ELF-1 (cell line): ENCODE measurements at regions not wholly inside any gene's neighbourhood (a gene's known extent, or its start where the extent isn't known, plus 50 kb on each side); places are given as distances from the start of the nearest gene placed in this dataset.
A peak's percentile ranks its signal among the peaks of the same experiment; 100 is the strongest.

Experiments used
- DNase-seq: peaks from one replicate; pipeline ENCODE4 v3.0.0-alpha.2; 2016; ENCODE audit warnings: low read depth, low spot score

DNA sequence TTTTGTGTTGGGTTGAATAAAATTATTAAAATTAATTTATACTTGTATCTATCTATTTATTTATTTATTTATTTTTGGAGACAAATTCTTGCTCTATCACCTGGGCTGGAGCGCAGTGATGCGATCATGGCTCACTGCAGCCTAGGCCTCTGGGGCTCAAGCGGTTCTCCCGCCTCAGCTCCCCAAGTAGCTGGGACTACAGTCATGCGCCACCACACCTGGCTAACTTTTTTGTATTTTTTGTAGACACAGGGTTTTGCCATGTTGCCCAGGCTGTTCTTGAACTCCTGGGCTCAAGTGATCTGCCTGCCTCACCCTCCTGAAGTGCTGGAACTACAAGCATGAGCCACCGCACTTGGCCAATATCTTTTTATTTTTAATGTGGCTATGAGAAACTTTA lies 134.7 kb upstream of the SPDL1 start:
- DNase-seq: no peak

- no peak for DNase-seq
Observed at GRCh38 chr5:169445191-169445590, 138.4 kb upstream of the SPDL1 start.

DNA sequence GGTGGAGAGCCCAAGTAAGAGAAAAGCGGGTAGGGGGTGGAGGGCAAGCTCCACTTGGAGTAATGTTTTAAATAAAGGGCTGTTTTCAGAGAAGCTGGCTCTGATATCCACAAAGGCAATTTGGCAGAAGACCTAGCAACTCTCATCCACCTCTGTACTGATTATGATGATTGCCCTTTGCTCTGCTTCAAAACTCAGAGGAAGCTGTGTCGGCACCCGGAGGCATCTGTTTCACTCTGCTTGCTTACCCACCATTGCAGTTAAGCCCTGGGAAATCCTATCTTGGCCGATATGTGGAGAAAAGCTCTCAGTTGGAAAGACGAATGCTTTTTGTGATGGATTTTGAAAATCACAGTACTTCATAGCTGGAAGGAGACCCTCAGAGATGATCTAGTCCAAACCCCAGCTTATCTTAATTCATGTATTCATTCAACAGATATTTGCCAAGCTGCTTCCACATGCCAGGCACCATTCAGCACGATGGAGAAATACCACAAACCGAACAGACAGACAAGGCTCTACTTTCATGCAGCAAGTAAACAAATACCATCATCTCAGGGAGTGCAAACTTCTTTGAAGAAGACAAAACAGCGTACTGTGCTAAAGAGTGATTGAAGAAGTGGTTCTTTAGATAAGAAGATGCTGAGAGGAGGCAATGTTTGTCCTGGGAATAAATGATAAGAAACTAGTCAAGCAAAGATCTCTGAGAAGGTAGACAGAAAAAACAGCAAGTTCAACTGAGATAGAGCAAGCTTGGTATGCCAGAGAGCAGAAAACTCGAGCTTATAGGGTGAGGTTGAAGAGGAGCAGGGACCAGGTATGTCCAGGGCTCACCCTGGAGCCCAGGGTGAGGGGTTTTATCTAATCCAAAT lies 140.4 kb upstream of the SPDL1 start:
- DNase-seq: no peak

DNA sequence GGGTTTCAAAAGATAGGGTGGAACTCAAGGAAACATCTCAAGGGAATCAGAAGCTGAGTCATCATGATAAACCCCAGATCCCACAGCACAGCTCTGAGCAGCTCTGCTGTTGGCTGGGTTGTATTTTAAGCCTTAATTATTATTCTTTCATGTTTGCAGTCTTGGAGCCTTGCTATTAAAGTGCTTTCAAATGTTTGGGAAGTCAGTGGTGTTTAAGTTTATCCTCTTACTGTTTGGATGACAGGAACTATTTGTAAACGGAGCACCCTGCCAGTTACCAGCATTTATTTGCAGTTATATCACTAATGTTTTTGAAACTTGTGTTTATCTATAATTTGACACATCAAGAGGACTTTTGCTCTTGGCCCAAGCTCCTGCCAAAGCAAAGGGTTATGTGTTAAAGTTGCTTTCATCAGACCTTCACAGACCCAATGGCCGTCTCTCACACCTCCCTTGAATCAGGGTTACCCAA lies 141.1 kb upstream of the SPDL1 start:
- DNase-seq: no peak

- DNase-seq: no peak
Observed at GRCh38 chr5:169440107-169440705, 139.3 kb upstream of the SLIT3 start.

DNA sequence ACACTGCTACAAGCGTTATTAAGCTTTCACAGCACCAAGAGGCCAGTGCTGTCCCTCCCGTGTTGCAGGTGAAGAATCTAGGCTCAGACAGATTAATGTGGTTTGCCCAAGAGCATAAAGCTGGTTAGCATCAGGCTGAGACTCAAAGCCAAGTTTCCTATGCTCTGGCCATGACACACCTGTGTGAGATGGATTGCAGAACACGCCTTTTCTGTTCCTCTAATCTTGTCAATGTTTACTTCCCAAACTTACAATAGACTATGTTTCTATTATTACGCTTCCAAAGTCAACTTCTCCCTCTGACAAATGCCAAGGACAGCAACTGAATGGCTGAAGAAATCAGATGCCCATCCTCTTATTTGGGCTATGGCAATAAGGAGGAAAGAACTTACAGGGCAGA lies 138.4 kb upstream of the SLIT3 start:
- no peak for DNase-seq

DNA sequence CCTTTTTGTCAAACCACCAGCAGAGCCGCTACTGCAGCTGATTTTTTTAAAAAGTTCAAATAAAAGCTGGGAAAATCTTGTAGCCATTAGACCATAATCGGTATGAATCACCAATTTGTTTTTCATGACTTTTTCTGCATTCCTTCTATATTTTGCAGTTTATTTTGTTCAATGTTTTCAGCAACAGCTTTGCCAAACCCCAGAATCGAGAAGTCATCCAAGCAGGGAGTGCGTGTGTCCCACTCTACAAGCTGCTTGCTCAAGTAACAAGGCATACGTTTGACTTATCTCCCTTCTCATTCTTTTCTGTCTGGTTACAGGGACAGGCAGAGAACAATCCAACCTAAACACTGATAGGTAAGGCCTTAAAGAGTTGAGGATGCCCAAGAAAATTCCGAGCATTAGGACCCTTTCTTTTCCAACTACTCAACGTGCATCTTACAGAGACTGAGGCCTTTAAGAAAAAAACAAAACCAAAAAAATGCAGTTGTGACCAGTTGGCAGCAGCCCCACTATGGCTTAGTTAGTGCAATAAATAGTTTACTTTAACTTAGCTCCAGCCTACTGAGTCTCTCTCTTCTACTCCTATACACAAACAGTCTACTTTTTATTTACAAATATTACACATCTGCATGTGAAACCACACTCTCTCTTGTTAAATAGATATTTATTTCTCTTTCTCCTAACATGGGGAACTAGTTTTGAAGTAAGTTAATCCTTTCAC lies 134.7 kb upstream of the SLIT3 start:
- no peak for DNase-seq

- peak; percentile 10 for DNase-seq
Observed at GRCh38 chr5:169433221-169433651, 132.3 kb upstream of the SLIT3 start.

- DNase-seq: no peak
Observed at GRCh38 chr5:169431386-169431785, 130.4 kb upstream of the SLIT3 start.

DNA sequence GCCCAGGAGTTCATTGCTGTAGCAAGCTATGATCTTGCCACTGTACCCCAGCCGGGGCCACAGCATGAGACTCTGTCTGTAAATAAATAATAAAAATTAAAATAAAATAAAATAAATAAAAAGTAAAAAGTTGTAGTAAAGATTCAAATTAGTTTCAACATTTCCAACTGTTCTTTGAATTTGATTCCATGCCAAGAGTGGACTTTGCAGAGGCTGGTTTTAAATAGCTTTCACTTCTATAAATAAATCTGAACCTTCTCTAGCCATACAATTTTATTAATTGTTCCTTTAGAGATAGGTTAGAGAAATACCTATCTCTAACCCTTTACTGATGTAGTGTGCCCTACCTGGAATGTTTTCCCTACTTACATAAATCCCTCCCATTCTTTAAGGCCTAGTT lies 129.7 kb upstream of the SLIT3 start:
- no peak for DNase-seq

DNA sequence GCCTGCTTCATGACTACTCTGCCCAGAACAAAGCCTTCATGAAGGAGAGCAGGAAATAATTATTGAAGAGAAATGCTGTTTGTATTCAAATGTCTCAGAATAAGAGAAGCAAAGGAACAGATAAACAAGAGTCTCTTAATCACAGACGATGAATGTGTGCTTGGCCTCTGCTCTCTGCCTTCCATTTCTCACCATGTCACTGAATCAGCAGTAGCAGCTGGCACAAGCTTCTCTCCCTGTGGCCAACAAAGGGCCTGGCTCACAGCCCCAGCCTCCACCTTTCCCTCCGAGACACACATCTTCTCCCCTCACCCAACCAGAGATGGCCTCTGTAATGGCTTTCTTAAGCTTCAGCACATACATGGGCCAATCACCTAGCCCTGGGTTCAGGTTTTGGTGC lies 128.1 kb upstream of the SLIT3 start:
- DNase-seq: no peak

GRCh38 chr5:169426784-169427183 lies 125.8 kb upstream of the SLIT3 start:
- peak; percentile 41 for DNase-seq

DNA sequence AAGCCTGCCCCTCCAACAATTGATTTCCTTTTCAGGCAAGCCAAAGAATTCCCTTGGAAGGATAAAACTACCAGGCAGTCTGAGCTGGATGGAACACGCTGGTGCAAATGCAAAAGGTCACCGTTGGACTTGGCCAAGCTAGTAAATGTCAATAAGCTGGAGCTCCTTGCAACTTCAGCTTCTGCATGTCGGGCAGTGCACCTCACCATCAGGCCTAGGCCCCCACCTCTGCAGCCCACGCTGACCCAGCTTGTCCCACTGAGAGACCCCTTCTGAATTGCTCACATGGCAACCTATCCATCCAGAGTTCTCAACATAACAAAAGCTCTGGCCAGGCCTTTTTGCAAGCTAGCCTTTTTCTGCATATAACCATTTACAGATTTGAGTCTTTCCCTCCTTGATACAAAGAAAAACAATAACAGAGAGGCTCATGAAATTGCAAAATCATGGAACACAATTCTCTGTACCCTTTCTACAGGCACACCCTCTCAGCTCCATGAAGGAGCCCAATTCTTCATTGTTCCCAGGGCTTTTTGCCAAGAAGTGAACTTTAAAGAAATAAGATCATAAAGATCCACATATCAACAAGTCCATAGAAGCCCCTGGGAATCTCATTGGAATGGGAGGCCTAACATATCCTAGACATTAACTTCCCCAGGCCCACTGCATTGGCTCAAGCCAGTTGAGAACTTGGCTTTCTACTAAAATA lies 123.9 kb upstream of the SLIT3 start:
- DNase-seq: no peak

DNA sequence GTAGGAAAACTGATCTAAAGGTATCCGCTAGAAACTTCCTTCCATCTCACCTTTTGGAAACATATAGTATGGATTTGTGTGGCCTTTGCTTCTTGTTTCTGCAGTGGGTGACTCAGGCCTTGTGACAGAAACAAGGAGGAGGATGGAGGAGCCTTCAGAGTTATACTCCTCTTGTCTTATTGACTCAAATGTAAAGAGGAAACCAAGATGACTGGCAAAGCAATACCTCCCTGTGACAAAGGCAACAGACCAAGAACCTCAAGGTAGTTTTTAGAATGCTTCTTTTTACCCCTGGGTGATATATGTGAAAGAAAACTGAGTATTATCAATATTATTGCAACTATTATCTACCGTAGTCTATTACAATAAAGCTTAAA lies 123.3 kb upstream of the SLIT3 start:
- DNase-seq: no peak

DNA sequence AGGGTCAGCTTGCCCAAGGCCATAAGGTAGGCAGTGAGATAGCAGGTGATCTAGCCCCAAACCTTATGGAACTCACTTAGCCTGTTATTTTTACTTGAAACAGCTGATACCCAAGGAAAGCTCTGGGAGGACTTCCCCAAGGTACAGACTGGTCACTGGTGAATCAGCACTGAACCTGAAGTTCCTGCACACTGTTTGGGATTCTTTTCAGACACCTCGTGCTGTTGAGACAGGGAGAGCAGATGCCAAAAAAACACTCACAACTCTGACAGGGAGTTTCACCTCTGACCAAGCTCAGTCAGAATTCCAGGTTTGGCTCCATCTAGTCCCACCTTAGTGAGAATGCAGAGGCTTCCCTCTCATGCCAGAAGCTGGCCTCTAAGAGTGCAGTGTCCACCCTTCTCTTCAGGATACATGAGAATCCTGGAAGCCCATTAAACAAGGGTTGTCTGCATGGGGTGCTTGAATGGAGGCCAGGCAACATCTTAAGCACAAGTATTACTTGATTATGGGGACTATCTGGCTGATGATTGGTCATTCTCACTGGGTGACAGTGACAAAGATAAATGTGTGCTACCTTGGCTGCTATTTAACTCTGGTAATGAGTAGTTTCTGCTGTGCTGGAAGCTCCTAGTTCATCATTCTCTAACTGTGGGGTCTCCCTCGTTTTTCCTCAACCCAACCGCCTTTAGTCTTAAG lies 122.8 kb upstream of the SLIT3 start:
- no peak for DNase-seq

GRCh38 chr5:169422087-169422486 lies 121.1 kb upstream of the SLIT3 start:
- DNase-seq: no peak

GRCh38 chr5:169421677-169422076 lies 120.7 kb upstream of the SLIT3 start:
- no peak for DNase-seq

DNA sequence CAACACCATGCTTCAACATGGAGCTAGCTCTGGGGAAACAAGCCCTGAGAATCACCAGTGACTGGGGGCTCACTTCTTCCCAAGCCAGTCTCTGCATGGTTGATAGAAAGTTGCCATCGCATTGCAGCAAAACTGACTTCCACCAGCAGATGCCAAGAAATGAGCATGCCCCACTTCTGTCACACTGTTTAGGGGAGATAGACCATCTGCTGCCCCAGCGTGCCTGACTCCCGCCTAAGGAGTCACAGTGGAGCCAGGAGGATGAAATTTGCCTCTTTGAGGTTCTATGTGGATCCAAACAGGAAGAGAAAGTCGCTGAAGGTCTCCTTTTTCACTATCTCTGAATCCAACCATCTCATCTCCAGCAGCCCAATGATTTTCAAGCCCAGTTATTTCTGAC lies 116.7 kb upstream of the SLIT3 start:
- DNase-seq: no peak

GRCh38 chr5:169416583-169417196 lies 115.8 kb upstream of the SLIT3 start:
- peak; percentile 54 for DNase-seq

DNA sequence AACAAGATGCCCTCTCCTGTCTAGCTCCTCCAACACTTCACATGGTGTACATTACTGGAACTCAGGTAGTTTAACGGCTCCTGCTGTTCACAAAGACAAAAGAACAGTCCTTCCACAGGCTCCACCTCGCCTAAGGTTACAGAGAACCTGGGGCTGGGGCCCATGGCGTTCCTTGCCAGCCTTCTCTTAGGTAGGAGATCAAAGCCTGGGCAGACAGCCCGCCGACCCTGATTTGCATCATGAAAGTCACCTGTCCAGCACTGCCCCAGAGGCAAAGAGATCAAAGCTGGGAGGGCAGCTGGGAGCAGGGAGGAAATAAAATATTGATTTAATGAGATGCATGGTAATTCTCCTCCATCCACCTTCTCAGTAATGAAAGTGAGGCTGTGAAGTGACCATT lies 115.0 kb upstream of the SLIT3 start:
- peak; percentile 47 for DNase-seq

- no peak for DNase-seq
Observed at GRCh38 chr5:169415371-169415770, 114.4 kb upstream of the SLIT3 start.
